ENCODE measurements at regions not wholly inside any gene's neighbourhood (a gene's known extent, or its start where the extent isn't known, plus 50 kb on each side); places are given as distances from the start of the nearest gene placed in this dataset.

DNA sequence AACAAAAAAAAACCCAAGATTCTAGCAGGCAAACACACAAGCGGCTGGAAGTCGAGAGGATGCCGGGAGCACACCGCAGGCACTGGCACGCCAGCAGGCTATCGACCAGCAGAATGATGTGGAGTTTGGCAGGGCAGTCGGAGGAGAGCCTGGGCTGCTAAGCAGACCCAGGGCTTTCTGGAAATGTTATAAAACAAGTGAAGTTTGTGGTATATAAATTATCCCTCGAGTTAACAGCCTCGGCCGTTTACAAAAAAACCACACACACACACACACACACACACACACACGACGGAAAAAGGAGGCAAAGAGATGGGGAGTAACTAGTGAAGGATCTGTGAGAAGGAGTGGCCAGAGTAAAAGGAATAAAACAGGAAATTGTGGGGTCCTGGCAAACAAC, 87.2 kb upstream of the IVNS1ABP start:
- H3K27ac ChIP-seq, result no peak overlapping the region
- no peaks in the 10 kb centered on the region for H3K9me3 ChIP-seq
- WGBS, 2 donors, result 10 to 30% methylated on average over 10 to 12 of the region's 12 CpGs
- no peaks in the 10 kb centered on the region for H3K27me3 ChIP-seq
- DNase-seq, result no peak
- intact Hi-C loops (cut with DNase I; ENCODE audit: low total_unique reads), result no loop called here
- H3K4me3 ChIP-seq, result no peak overlapping the region
- no peaks in the 10 kb centered on the region for H3K4me1 ChIP-seq
- TF ChIP-seq POLR2A (IDR thresholded peaks at IDR 0.05), result no peak
- TF ChIP-seq, protein P1, sequence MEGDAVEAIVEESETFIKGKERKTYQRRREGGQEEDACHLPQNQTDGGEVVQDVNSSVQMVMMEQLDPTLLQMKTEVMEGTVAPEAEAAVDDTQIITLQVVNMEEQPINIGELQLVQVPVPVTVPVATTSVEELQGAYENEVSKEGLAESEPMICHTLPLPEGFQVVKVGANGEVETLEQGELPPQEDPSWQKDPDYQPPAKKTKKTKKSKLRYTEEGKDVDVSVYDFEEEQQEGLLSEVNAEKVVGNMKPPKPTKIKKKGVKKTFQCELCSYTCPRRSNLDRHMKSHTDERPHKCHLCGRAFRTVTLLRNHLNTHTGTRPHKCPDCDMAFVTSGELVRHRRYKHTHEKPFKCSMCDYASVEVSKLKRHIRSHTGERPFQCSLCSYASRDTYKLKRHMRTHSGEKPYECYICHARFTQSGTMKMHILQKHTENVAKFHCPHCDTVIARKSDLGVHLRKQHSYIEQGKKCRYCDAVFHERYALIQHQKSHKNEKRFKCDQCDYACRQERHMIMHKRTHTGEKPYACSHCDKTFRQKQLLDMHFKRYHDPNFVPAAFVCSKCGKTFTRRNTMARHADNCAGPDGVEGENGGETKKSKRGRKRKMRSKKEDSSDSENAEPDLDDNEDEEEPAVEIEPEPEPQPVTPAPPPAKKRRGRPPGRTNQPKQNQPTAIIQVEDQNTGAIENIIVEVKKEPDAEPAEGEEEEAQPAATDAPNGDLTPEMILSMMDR (IDR thresholded peaks at IDR 0.05), result no peak
- H3K36me3 ChIP-seq (ENCODE audit: low read depth, missing control alignments), result no peaks in the 10 kb centered on the region

DNA sequence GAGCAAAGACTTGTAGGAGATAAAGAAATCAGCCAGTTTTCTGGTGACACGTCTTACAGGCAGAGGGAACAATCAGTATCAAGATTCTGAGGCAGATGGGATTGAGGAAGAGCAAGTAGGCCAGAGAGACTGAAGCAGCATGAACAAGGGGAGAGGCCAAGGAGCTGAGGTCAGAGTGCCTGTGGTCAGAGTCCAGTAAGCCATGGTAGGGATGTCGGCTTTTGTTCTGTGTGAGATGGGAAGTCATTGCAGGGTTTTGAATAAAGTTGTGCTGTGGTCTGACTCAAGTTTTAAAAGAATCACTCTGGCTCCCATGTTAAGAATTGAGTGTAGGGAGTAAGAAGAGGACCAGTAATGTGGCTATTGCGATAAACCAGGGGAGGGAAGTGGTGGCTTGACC, 85.9 kb upstream of the IVNS1ABP start:
- intact Hi-C loops (cut with DNase I; ENCODE audit: low total_unique reads), result no loop called here
- no peaks in the 10 kb centered on the region for H3K36me3 ChIP-seq (ENCODE audit: low read depth, missing control alignments)
- DNase-seq, result no peak
- 83% methylated on average over 3 of the region's 3 CpGs for WGBS, 2 donors
- no peaks in the 10 kb centered on the region for H3K9me3 ChIP-seq
- no peaks in the 10 kb centered on the region for H3K4me1 ChIP-seq
- H3K4me3 ChIP-seq, result no peak overlapping the region
- H3K27me3 ChIP-seq, result no peaks in the 10 kb centered on the region
- no peak overlapping the region for H3K27ac ChIP-seq
- TF ChIP-seq POLR2A (IDR thresholded peaks at IDR 0.05), result no peak
- TF ChIP-seq, protein P1 (IDR thresholded peaks at IDR 0.05), result no peak

DNA sequence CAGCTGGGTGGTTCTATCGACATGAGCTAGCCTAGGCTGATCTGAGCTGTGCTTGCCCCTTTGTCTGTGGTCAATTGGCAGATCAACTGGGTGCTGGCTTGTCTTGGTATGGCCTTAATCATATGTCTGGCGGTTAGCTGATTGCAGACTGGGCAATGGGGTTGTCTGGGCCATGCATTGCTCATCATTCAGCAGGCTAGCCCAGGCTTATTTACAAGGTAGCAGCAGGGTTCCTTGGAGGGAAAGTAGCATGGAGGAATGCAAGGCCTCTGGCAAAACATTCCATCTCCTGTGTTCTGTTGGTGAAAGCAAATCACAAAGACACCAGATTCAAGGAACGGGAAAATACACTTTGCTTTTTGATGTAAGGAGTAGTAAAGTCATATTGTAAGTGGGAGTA, 84.0 kb upstream of the IVNS1ABP start:
- no peak for DNase-seq
- intact Hi-C loops (cut with DNase I; ENCODE audit: low total_unique reads), result no loop called here
- WGBS, 2 donors, result 89 to 94% methylated on average over 3 of the region's 3 CpGs
- no peak overlapping the region for H3K4me3 ChIP-seq
- no peaks in the 10 kb centered on the region for H3K27me3 ChIP-seq
- no peaks in the 10 kb centered on the region for H3K4me1 ChIP-seq
- no peak for TF ChIP-seq POLR2A (IDR thresholded peaks at IDR 0.05)
- TF ChIP-seq, protein P1 (IDR thresholded peaks at IDR 0.05), result no peak
- no peaks in the 10 kb centered on the region for H3K9me3 ChIP-seq
- H3K27ac ChIP-seq, result no peak overlapping the region
- no peaks in the 10 kb centered on the region for H3K36me3 ChIP-seq (ENCODE audit: low read depth, missing control alignments)

DNA sequence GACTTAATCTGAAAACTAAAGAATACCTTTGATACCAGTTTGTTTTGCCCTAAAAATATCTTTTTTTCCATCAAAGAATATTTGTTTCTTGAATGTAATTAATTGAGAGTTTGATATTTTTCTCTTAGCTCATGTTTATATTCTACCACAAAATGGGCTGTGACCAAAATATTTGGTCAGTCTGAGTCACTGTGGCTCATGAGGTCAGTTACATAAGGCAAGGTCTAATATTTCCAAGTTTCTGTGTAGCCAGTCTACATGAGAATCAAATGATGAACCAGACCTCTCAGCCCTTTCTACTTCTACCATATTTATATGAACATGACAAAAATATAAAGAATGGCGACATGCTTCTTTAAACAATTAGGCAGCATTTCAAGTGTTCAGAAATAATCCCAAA, 83.0 kb upstream of the IVNS1ABP start:
- no peaks in the 10 kb centered on the region for H3K36me3 ChIP-seq (ENCODE audit: low read depth, missing control alignments)
- no peak for TF ChIP-seq POLR2A (IDR thresholded peaks at IDR 0.05)
- TF ChIP-seq, protein P1 (IDR thresholded peaks at IDR 0.05), result no peak
- H3K27me3 ChIP-seq, result no peaks in the 10 kb centered on the region
- H3K9me3 ChIP-seq, result no peaks in the 10 kb centered on the region
- no peak for DNase-seq
- no peak overlapping the region for H3K27ac ChIP-seq
- H3K4me1 ChIP-seq, result no peaks in the 10 kb centered on the region
- no peak overlapping the region for H3K4me3 ChIP-seq
- intact Hi-C loops (cut with DNase I; ENCODE audit: low total_unique reads), result no loop called here
- WGBS, 2 donors, result 93 to 94% methylated on average over 1 of the region's 1 CpG

DNA sequence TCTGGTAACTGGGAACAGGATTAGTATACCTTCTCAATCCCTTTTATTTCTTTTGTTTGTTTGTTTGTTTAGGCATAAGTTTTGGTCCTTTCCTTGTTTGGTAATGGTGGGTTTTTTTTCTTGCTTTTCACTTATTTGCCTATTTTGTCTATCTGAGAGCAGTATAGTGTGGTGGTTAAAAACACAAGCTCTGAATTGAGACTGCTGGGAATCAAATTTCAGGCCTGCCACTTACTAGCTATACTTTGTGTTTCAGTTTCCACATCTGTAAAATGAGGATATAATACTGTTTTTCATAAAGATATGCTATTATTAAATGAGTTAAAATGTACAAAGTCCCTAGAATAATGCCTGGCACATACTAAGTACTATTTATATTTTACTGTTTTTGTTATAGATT, 81.6 kb upstream of the IVNS1ABP start:
- TF ChIP-seq, protein P1 (IDR thresholded peaks at IDR 0.05), result no peak
- no peak for TF ChIP-seq POLR2A (IDR thresholded peaks at IDR 0.05)
- H3K4me1 ChIP-seq, result no peaks in the 10 kb centered on the region
- H3K9me3 ChIP-seq, result no peaks in the 10 kb centered on the region
- no peaks in the 10 kb centered on the region for H3K36me3 ChIP-seq (ENCODE audit: low read depth, missing control alignments)
- DNase-seq, result no peak
- no peaks in the 10 kb centered on the region for H3K27me3 ChIP-seq
- intact Hi-C loops (cut with DNase I; ENCODE audit: low total_unique reads), result no loop called here
- H3K27ac ChIP-seq, result no peak overlapping the region
- no peak overlapping the region for H3K4me3 ChIP-seq
